BLaER1 (cell line): ENCODE measurements at regions not wholly inside any gene's neighbourhood (a gene's known extent, or its start where the extent isn't known, plus 50 kb on each side); places are given as distances from the start of the nearest gene placed in this dataset.
"Not testable (repeated sequence)": the region's sequence is repeated elsewhere in the genome, so short reads cannot be mapped to it uniquely, and the experiment has no call there.

Experiments
- H3K27ac ChIP-seq: shearing (Covaris generic); formaldehyde crosslinking; 2 replicates; pipeline ENCODE4 v1.8.1; 2022
- H3K27me3 ChIP-seq: shearing (Covaris generic); formaldehyde crosslinking; 2 replicates; pipeline ENCODE4 v1.8.1; 2022
- H3K36me3 ChIP-seq: shearing (Covaris generic); formaldehyde crosslinking; 2 replicates; pipeline ENCODE4 v1.8.1; 2022
- H3K4me1 ChIP-seq: shearing (Covaris generic); formaldehyde crosslinking; 2 replicates; pipeline ENCODE4 v1.8.1; 2022
- H3K4me2 ChIP-seq: shearing (Covaris generic); formaldehyde crosslinking; 2 replicates; pipeline ENCODE4 v1.8.1; 2022
- H3K4me3 ChIP-seq: shearing (Covaris generic); formaldehyde crosslinking; 2 replicates; pipeline ENCODE4 v1.8.1; 2022
- H3K9ac ChIP-seq: shearing (Covaris generic); formaldehyde crosslinking; 2 replicates; pipeline ENCODE4 v1.8.1; 2022
- H3K9me3 ChIP-seq: shearing (Covaris generic); formaldehyde crosslinking; 2 replicates; pipeline ENCODE4 v1.8.1; 2022
- H4K20me1 ChIP-seq: shearing (Covaris generic); formaldehyde crosslinking; 2 replicates; pipeline ENCODE4 v1.8.1; 2022
- Cebpa-rat ChIP-seq: shearing (Covaris generic); IDR thresholded peaks from 2 replicates; pipeline ENCODE4 v1.8.1; 2022

DNA sequence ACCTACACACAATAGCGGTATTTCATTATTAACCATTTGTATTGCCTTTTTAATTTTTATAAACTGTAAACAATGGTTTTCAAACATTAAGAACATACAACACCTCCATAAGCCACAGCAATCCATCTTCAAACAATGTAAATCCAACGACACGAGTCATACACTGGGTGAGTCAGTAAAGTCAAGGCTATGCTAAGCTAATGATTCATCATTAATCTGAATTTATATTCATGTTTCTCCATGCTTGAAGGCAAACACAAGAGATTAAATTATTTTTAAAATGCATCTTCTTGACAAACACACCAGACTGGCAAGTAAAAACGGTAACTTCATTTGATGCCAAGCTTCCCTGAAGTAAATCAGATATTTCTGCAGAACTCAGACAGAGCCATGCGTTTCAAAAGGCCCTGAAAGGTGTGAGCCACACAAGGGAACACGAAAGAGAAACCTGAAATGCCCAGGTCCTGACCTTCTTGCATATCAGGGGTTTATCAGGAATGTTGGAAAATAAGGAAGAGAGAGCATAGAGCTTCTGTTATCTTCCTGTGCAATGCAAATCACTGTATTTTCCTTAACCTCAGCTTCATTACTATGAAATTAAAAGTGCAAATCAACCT is 162.5 kb downstream of the ALDH8A1 start:
- Histone ChIP-seq H3K36me3 (no peaks in the 10 kb centered on the region), H3K4me2 (no peak overlapping the region), H3K27ac (no peak overlapping the region), H3K4me3 (no peak overlapping the region), H3K9me3 (peaks cover 35% of the 10 kb centered on the region), H3K9ac (no peak overlapping the region), H4K20me1 (no peaks in the 10 kb centered on the region), H3K4me1 (no peaks in the 10 kb centered on the region), H3K27me3 (no peaks in the 10 kb centered on the region)
- TF ChIP-seq Cebpa-rat, result no peak

DNA sequence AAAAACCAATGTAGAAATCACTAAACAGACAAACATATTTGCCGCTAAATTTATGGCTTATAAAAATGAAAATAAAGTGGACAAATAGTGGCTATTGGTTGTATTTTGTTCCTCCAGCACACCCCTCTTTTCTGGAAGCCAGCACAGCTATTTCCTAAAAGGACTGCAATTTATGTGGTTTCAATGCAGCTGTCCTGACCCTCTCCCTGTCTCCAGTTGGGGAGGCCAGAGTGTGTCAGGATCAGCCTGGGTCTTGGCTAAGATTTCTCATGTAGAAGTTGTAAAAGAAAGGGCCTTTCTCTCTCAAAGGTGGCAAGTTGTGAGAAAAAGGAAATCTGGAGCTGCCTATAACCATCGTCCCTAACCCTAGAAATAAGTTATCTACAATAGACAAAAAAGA is 165.6 kb downstream of the ALDH8A1 start:
- H3K9me3 ChIP-seq, result peaks cover 10% of the 10 kb centered on the region

DNA sequence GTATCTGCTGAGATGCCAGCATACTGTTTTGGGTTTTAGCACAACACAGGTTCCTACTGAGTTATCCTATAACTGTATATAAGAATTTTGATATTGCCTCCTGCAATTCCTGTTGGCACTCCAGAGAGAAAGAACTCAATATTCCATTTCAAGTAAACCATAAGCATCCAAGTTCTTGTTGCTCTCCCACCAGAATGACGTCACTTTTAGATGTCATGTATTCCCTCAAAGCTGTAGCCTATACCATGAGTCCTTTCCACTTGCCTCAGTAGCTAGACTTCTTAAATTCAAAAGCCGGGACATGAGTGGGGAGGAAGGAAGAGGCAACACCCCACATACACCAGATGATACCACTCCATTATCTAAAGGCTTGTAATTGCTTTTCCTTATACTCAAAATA is 171.5 kb downstream of the ALDH8A1 start:
- H3K36me3 ChIP-seq, result no peaks in the 10 kb centered on the region
- H3K27me3 ChIP-seq, result no peaks in the 10 kb centered on the region
- no peaks in the 10 kb centered on the region for H3K4me1 ChIP-seq
- H3K27ac ChIP-seq, result no peak overlapping the region
- no peak for TF ChIP-seq Cebpa-rat
- H4K20me1 ChIP-seq, result no peaks in the 10 kb centered on the region
- H3K9ac ChIP-seq, result no peak overlapping the region
- H3K4me2 ChIP-seq, result no peak overlapping the region
- peaks cover 32% of the 10 kb centered on the region for H3K9me3 ChIP-seq
- H3K4me3 ChIP-seq, result no peak overlapping the region

More for the DNA sequence above, 165.6 kb downstream of the ALDH8A1 start:
- H3K4me2 ChIP-seq, result no peak overlapping the region
- H4K20me1 ChIP-seq, result no peaks in the 10 kb centered on the region
- no peaks in the 10 kb centered on the region for H3K4me1 ChIP-seq
- no peaks in the 10 kb centered on the region for H3K36me3 ChIP-seq
- no peak overlapping the region for H3K27ac ChIP-seq
- no peak overlapping the region for H3K9ac ChIP-seq
- TF ChIP-seq Cebpa-rat, result no peak
- H3K27me3 ChIP-seq, result no peaks in the 10 kb centered on the region
- H3K4me3 ChIP-seq, result no peak overlapping the region

DNA sequence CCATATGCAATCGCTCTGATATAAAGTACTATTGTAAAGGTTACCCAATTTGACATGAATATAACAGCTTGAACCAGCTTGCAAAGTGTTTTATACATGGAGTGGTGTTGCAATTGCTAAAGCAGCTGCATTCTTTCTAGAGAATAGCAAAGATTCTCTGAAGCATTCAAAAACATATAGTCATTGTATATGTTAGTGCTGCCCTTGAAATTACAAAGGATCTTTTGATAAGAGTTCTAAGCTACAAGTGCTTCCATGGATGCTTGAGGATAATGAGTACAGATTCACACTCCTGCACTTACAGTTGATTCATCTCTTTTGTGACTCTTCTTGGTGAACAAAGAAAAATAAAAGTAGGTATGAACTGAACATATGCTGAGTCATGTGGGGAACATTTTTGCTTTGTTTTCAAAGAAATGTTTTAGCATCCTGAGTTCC is 175.7 kb downstream of the ALDH8A1 start:
- Histone ChIP-seq H3K4me3 (no peak overlapping the region), H4K20me1 (no peaks in the 10 kb centered on the region), H3K9ac (no peak overlapping the region), H3K36me3 (no peaks in the 10 kb centered on the region), H3K27ac (no peak overlapping the region), H3K4me2 (no peak overlapping the region), H3K27me3 (no peaks in the 10 kb centered on the region), H3K9me3 (peaks cover 25% of the 10 kb centered on the region), H3K4me1 (no peaks in the 10 kb centered on the region)
- TF ChIP-seq Cebpa-rat, result no peak

DNA sequence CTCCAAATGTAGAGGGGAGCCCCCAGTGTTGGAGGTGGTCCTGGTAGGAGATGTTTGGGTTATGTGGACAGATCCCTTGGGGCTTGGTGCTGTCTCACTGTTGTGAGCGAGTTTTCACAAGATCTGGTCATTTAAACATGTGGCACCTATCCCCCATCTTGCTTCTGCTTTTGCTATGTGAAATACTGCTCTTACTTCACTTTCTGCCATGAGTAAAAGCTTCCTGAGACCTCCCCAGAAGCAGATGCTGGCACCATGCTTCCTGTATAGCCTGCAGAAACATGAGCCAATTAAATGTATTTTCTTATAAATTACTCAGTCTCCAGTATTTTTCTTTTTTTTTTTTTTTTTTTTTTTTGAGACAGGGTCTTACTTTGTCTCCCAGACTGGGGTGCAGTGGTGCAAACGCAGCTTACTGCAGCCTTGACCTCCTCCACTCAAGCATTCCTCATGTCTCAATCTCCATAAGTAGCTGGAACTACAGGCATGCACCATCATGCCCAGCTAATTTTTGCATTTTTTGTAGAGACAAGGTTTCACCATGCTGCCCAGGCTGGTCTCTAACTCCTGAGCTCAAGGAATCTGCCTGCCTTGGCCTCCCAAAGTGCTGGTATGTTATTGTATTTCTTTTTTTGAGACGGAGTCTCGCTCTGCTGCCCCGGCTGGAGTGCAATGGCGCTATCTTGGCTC is 177.1 kb downstream of the ALDH8A1 start:
- H3K4me3 ChIP-seq, result no peak overlapping the region
- peaks cover 11% of the 10 kb centered on the region for H3K9me3 ChIP-seq
- no peaks in the 10 kb centered on the region for H3K4me1 ChIP-seq
- H3K27ac ChIP-seq, result no peak overlapping the region
- H3K4me2 ChIP-seq, result no peak overlapping the region
- no peak overlapping the region for H3K9ac ChIP-seq
- H3K27me3 ChIP-seq, result no peaks in the 10 kb centered on the region
- H4K20me1 ChIP-seq, result no peaks in the 10 kb centered on the region
- H3K36me3 ChIP-seq, result no peaks in the 10 kb centered on the region
- no peak for TF ChIP-seq Cebpa-rat

DNA sequence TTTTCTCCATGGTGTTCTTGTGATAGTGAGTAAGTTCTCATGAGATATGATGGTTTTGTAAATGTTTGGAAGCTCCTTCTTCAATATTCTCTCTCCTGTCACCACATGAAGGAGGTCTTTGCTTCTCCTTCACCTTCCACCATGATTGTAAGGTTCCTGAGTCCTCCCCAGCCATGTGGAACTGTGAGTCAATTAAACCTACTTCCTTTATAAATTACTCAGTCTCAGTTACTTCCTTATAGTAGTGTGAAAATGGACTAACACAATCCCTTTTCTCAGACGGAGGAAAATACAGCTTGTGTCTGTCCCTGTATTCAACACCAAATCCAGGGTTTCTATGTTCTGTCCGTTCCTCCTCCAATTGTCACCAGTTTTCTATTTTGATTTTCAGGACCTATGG is 181.0 kb downstream of the ALDH8A1 start:
- Histone ChIP-seq H3K4me2 (no peak overlapping the region), H4K20me1 (no peaks in the 10 kb centered on the region), H3K9me3 (no peaks in the 10 kb centered on the region), H3K36me3 (no peaks in the 10 kb centered on the region), H3K27me3 (no peaks in the 10 kb centered on the region), H3K4me1 (no peaks in the 10 kb centered on the region), H3K9ac (no peak overlapping the region), H3K4me3 (no peak overlapping the region), H3K27ac (no peak overlapping the region)
- TF ChIP-seq Cebpa-rat, result no peak

DNA sequence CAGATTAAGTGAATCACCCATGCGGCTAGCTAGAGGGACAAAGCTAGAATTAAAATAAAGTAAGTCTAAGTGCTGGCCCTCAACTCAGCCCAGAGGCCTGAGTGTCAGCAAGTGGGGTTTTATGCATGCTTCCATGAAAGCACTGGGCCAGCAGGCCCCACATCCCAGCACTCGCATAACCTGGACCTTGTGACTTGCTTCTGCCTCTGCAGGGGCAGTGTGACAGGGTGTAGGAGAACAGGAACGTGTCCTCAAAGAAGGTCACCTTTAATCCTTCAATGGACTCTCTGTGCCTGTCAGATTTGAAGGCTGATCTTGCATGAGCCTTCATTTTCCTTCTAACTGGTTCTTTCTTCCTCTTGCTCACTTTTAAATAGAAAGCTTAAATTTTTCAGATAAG is 183.4 kb downstream of the ALDH8A1 start:
- Histone ChIP-seq H4K20me1 (no peaks in the 10 kb centered on the region), H3K4me3 (no peak overlapping the region), H3K4me1 (no peaks in the 10 kb centered on the region), H3K27ac (no peak overlapping the region), H3K4me2 (no peak overlapping the region), H3K9me3 (no peaks in the 10 kb centered on the region), H3K36me3 (no peaks in the 10 kb centered on the region), H3K27me3 (no peaks in the 10 kb centered on the region), H3K9ac (no peak overlapping the region)
- TF ChIP-seq Cebpa-rat, result no peak

DNA sequence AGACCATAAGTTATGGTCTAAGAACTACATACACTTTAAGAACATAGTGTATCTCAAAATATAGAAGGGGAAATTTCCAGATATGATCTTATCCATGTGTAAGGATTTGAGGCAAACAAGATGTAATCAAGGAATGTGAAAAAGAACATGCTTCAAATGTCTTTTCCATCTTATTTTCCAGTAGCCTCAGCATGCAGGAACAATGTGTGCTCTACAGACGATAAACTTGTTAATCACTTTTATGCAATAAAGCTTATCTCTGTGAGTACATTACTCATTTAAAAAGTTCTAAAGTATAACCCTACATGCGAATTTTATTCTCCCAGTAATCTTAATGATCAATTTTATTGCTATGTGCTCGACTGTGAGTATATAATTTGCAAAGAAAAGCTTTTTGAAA is 185.2 kb downstream of the ALDH8A1 start:
- no peak overlapping the region for H3K4me3 ChIP-seq
- H3K27ac ChIP-seq, result no peak overlapping the region
- no peak overlapping the region for H3K9ac ChIP-seq
- H3K4me2 ChIP-seq, result no peak overlapping the region
- no peaks in the 10 kb centered on the region for H3K27me3 ChIP-seq
- no peaks in the 10 kb centered on the region for H3K36me3 ChIP-seq
- H3K4me1 ChIP-seq, result no peaks in the 10 kb centered on the region
- no peaks in the 10 kb centered on the region for H4K20me1 ChIP-seq
- no peak for TF ChIP-seq Cebpa-rat
- no peaks in the 10 kb centered on the region for H3K9me3 ChIP-seq

DNA sequence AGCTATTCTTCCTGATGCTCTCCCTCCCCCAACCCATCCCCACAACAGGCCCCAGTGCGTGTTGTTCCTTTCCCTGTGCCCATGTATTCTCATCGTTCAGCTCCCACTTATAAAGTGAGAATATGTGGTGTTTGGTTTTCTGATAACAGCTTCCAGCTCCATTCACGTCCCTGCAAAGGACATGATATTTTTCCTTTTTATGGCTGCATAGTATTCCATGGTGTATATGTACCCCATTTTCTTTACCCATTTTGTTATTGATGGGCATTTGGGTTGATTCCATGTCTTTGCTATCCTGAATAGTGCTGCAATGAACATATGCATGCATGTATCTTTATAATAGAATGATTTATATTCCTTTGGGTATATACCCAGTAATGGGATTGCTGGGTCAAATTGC is 186.3 kb downstream of the ALDH8A1 start:
- not testable (repeated sequence) for H3K4me2 ChIP-seq, H3K27me3 ChIP-seq, H3K4me1 ChIP-seq, H3K27ac ChIP-seq, H3K36me3 ChIP-seq, H3K4me3 ChIP-seq, H3K9me3 ChIP-seq, H4K20me1 ChIP-seq, H3K9ac ChIP-seq

DNA sequence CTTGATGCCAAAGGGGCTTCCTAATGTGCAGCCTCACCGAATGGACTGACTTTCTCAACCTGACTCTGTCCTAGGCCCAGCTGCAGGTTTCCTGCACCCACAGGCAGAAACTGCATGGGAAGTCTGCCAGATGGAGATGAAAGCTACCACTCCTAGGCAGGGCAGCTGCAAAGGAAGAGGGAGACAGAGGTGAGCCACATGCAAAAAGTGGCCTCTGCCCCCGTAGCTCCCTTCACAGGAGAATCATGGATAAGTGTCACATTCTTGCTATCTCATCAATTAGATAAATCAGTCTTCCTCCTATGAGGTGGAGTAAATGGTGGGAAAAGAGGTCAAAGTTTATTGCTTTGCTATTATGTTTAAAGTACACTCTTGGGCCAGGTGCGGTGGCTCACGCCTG is 191.3 kb downstream of the ALDH8A1 start:
- no peaks in the 10 kb centered on the region for H3K27me3 ChIP-seq
- TF ChIP-seq Cebpa-rat, result no peak
- peaks cover 1% of the 10 kb centered on the region; the same call in 1 of the 2 replicates for H3K9me3 ChIP-seq
- H4K20me1 ChIP-seq, result no peaks in the 10 kb centered on the region
- no peak overlapping the region for H3K27ac ChIP-seq
- no peaks in the 10 kb centered on the region for H3K4me1 ChIP-seq
- H3K9ac ChIP-seq, result no peak overlapping the region
- H3K36me3 ChIP-seq, result no peaks in the 10 kb centered on the region
- H3K4me2 ChIP-seq, result no peak overlapping the region
- H3K4me3 ChIP-seq, result no peak overlapping the region
